Omental fat pad (tissue), 3 donors: ENCODE measurements at regions not wholly inside any gene's neighbourhood (a gene's known extent, or its start where the extent isn't known, plus 50 kb on each side); places are given as distances from the start of the nearest gene placed in this dataset.

Experiments used
- ATAC-seq: fragments of 150-250 bp; one replicate; pipeline ENCODE4 v1.9.1; 2016; ENCODE audit warnings: mild to moderate bottlenecking, moderate library complexity; ENCODE audit not compliant: low FRiP score
- DNase-seq: peaks from one replicate; pipeline ENCODE4 v3.0.0-alpha.2; 2019; ENCODE audit warnings: low spot score
- CTCF ChIP-seq, 3 donors: fragments of 450-650 bp; IDR thresholded peaks; one replicate each; pipeline ENCODE4 v1.5.1; 2016 to 2017; ENCODE audit warnings: antibody characterized with exemption in 3 of 3, mild to moderate bottlenecking in 3 of 3, moderate library complexity in 2 of 3

GRCh38 chr4:106512706-106513105 lies 144.1 kb upstream of the GIMD1 start:
- no peak for TF ChIP-seq CTCF (IDR thresholded peaks at IDR 0.05)
- ATAC-seq (no peak), DNase-seq (no peak)

DNA sequence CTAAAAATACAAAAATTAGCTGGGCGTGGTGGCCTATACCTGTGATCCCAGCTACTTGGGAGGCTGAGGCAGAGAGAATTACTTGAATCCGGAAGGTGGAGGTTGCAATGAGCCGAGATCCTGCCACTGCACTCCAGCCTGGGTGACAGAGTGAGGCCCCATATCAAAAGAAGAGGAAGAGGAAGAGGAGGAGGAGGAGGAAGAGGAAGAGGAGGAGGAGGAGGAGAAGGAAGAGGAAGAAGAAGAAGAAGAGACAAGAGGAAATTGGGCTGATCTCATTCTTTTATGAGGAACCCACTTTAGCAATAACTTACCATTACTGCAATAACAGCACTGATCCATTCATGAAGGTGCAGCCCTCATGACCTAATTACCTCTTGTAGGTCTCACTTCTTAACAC lies 138.9 kb upstream of the GIMD1 start:
- DNase-seq: no peak
- ATAC-seq: no peak
- TF ChIP-seq CTCF (IDR thresholded peaks at IDR 0.05): no peak

DNA sequence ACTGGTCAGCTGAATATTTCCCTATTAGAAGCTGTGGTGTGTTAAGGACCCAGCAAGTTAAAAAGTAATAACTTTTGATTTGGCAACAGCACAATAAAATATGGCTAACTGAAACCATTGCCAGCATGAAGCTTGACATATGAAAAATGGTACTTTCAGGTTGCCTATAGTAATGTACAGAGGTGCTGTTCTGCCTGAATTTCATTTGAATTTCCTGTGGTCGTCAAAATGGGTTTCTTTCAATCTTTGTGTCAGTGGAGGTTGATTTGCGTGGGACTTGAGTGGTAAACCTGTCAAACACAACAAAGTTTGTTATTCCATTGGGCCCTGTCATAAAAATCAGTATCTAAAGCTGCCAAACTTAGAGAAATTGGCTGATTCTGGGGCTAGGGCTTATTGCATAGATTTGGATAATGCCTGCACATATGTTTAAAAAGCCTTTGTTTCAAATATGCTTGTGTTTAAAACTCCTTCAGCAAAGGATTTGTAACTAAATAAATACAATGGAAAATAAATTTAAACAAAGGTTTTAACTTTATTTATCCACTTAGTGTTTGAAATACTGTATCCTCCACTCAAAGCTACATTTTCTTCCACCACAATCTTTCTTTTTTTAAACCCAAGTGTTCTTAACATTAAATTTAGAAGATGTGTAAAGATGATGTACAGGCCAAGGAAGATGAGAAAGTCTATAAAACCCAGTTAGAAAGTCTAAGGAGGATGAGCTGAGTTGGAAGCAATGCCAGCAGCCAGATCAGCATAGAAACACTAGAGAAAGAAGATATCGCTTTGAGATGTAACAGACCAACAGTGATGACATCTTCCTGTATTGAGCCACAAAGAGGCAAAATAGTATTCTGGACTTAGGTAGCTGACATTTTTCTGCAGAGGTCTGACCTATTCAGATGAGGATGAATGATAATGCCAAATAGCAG lies 134.8 kb upstream of the GIMD1 start:
- no peak for TF ChIP-seq CTCF (IDR thresholded peaks at IDR 0.05)
- DNase-seq (no peak), ATAC-seq (no peak)

- no peak for ATAC-seq
- no peak for TF ChIP-seq CTCF (IDR thresholded peaks at IDR 0.05)
- DNase-seq: peak; percentile 27
Measured at GRCh38 chr4:106502106-106502699, 133.6 kb upstream of the GIMD1 start.

- TF ChIP-seq CTCF (IDR thresholded peaks at IDR 0.05): no peak
- no peak for ATAC-seq
Measured at GRCh38 chr4:106497271-106497670, 128.7 kb upstream of the GIMD1 start.

DNA sequence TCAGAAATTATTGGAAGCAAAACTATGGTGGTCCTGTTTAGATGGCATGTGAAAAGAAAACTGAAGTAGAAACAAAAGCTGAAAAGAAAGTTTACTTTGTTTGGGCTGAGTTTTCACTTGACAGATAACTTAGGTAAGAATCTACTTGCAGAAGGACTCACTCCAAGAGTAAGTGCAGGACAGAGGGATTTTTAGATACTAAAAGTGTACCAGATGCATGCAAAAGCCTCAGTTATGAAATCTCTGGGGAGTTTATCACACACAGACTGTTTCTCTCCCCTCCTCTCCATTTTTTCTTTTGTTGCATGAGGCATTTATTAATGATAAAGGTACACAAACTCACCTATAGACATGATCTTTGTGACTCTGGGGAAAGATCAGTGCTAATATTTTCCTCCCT lies 127.5 kb upstream of the GIMD1 start:
- ATAC-seq: no peak
- no peak for TF ChIP-seq CTCF (IDR thresholded peaks at IDR 0.05)
- DNase-seq: no peak

More at GRCh38 chr4:106497271-106497670, 128.7 kb upstream of the GIMD1 start:
- DNase-seq: no peak

DNA sequence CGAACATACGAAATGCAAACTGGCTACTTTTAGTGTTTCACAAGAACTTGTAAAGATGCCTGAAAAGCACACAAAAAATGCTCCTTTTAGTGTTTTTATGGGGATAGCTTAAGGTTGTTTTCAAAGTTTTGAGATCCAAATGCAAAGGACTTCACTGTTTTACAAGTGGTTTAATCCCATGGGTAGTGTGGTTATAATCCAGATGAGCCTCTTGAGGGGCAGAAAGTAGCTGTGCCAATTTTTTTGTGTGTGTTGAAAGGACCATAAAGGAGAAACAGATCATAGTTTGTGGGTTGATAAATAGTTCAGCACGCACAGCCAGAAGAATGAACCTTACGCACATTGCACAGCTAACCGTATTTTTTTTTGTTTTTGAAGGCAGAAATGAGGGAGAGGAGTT lies 126.9 kb upstream of the GIMD1 start:
- ATAC-seq (no peak), DNase-seq (no peak)
- no peak for TF ChIP-seq CTCF (IDR thresholded peaks at IDR 0.05)
